HG02759 (cell line): ENCODE measurements at regions not wholly inside any gene's neighbourhood (a gene's known extent, or its start where the extent isn't known, plus 50 kb on each side); places are given as distances from the start of the nearest gene placed in this dataset.

Experiments used
- ATAC-seq: cut with Tn5 transposase; IDR thresholded peaks from one replicate; pipeline ENCODE4 v1.9.1; 2021; ENCODE audit warnings: mild to moderate bottlenecking, moderate library complexity; ENCODE audit not compliant: unreplicated experiment

DNA sequence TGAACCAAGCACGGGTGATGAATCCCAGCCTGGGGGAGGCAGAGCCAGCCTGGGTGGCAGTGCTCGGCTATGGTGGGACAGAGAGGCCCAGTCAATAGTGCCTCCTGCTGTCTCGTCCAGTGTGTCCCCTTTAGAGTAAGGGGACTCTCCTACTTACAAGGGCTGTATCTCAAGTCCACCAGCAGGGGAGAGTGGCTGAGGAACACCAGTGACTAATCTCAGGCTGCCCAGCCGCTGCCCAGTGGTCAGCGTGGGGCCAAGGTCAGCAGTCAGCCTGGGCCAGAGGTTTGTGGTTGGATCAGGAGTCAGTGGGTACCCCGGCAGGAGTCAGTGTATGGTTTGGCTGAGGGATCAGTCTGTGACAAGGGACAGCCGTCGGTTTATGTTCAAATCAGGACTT, 109.2 kb upstream of the RUNX3 start:
- no peak for ATAC-seq

DNA sequence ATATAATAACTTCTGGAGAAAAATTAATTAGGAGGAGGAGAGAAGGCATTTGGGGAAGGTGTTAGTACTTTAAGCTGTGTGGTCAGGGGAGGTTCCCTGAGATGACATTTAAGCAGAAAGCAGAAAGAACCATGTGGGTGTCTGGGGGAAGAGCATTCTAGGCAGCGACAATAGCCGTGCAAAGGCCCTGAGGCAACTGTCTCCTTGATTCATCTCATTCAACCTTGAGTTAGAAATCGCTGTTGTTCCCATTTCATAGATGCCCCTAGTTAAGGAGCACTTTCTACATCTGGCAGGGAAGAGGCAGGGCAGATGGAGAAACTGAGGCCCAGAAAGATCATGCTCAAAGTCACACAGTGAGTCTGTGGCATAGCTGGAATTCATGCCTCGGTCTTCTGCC, 108.6 kb upstream of the RUNX3 start:
- no peak for ATAC-seq

DNA sequence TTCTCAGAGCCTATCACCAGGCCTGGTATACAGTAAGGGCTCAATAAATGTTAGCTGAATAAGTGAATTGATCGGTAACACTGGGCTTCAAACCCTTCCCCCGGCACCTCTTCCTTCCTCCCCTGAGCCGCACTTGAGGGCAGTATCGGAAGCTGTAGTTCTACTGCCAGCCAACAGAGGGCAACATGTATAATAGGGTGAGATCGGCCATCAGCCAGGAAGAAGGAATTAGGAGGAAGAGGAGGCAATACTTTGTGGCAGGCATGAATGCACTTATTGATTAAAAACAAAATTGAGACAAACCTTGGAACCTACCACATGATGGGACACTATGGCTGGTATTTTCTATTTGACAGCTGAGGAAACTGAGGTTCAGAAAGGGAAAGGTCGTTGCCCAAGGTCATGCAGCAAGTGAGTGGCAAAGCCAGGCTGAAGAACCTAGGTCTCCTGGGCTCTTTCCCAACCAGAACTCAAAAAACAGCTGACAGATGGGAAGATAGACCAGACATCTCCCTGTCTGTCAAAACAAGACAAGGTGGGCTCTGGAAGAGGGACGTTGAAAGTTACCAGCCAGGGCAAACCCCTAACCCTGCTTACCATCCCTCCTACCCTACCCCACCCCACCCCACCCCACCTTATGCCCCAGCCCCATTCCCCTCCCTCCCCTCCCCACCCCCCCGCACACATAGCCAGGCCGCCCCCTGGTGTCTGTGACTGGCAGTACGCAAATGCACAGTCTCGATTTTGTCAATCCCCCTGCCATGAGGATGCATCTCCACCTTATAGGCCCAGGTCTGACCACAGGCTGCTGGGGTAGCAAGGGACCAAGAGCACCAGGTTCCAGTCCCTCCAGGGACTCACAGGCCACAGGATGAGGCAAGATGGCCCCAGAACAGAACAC, 107.3 kb upstream of the RUNX3 start:
- no peak for ATAC-seq

DNA sequence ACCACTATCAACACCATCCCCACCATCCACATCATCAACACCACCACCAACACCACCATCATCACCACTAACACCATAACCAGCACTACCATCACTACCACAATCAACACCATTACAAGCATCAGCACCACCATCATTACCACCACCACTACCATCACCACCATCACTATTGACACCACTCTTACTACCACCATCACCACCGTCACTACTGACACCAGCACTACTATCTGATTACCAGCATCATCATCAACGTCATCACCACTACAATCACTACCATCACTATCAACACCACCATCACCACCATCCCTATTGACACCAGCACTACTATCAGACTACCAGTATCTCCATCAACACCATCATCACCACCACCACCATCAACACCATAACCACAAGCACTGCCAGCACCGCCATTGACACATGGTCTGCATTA, 106.1 kb upstream of the RUNX3 start:
- ATAC-seq, result no peak

DNA sequence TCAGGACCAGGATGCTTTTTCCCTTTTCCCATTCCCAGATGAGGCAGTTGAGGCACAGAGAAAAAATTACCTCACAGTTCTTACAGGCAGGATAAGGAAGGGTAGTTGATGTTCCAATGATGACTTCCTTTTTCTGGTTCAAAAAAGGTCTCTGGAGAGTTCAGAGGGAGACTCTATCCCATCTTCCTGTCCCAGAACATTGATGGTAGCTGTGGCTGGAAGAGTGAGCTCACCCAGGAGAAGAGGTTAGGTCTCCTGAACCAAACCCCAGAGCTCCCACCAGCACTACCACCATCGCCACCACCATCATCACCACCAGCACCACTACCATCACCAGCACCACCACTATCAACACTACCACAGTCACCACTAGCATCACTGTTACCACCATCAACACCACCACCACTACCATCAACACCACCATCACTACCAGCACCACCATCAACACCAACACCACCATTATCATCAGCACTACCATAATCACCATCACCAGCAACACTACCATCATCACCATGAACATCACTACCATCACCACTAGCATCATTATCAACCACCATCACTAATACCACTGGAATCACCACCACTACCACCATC, 105.5 kb upstream of the RUNX3 start:
- no peak for ATAC-seq

DNA sequence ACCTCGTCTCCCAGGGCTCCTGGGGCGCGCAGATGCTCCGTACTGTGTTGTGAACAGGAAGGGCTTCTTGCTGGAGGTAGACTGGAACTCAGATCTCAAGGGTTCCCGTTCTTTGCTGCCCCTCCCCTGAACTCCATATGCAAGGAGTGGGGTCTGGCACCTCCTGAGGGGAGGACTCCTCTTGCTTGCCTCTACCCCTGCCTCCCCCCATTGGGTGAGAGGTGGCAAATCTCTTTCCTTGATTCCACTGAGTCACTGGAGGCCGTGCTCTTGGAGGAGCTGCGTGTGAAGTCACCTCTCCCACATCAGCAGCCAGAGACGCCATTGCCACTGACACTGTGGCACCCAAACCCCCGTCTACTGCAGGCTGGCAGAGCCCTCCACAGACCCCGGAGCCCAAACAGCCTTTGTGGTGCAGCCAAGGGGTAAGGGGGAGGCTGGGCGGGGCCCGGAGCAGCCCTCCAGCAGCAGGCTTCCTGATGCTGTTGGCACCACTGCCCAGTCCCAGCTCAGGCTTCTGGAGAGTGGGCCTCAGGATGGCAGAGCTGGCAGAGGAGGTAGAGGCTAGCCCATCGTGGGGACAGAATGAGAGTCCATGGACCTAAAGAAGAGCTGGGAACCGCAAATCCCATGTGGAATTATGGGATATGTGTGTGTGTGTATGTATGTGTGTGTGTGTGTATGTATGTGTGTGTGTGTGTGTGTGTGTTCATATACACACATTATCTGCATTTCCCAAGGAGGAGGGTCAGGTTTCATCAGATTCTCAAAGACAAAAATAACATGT, 104.9 kb upstream of the RUNX3 start:
- ATAC-seq, result no peak

DNA sequence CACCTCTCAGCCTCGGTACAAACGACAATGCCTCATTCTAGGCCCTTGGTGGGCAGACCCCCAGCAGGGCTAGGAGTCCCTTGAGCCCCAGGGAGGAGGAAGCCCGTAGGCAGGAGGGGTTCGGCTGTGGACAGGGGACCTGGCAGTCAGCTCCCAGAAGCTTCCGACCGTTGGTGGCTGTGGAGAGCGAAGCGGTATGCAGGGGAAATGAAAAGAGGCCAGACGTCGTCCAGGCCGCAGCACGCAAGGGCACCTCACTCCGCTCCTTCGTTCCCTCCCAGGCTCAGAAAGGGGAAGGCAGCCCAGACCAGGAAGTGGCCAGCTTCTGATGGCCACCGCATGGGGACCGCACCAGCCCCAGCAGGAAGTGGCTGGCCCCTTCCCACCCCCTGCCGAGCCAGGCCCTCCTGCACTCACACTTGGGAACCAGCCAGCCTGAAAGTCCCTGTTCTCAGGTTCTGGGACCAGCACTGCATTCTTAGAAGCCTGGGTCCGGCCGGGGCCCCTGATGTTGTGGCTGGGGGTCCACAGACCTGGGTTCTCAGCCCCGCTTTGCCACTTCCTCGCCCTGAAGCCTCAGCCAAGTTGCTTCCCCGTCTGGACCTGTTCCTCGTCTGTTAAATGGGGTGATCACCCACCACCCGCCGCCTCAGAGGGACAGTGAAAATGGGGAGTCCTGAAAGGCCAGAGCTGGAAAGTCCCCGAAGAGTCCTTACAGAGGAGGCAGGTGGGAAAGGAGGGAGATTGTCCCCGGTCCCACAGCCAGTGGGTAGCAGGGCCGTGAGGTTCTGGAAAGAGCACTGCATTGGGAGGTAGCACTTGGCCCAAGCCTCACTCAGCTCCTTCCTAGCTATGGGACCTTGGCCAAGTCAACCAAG, 104.0 kb upstream of the RUNX3 start:
- ATAC-seq, result no peak

DNA sequence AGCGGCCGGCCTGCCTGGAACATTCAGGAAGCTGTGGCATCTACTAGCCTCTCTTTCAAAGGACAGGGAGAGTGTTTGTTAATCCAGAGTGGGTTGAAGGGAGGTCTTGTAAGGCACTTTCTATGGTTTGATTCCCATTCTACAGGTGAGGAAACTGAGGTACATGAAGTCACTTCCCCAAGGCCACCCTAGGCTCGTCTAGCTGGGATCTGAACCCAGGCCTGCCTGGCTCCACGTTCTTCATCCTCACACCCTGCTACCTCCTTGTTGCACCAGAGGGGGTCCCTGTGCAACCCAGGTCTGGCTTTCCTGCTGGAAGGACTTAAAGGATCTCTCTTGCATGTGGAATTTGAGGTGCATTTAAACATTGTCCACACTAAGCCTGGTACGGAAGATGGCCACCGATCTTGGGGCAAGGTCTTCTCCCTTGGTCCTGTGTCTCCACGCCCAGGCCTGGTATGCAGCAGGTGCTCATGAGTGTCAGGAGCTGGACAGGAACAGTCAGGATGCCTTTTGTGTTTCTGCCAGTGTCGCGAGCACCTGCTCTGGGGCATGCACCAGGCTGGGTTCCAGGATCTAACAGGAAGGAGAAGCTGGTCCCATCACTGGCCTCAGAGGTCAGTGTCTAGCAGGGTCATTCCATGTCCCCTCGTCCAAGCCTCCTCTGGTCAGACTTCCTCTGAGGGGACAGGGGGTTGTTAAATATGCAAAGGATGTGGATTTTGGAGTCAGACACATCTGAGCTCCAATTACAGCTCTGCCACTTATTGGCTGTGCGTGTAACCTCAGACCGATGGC, 103.2 kb upstream of the RUNX3 start:
- no peak for ATAC-seq

DNA sequence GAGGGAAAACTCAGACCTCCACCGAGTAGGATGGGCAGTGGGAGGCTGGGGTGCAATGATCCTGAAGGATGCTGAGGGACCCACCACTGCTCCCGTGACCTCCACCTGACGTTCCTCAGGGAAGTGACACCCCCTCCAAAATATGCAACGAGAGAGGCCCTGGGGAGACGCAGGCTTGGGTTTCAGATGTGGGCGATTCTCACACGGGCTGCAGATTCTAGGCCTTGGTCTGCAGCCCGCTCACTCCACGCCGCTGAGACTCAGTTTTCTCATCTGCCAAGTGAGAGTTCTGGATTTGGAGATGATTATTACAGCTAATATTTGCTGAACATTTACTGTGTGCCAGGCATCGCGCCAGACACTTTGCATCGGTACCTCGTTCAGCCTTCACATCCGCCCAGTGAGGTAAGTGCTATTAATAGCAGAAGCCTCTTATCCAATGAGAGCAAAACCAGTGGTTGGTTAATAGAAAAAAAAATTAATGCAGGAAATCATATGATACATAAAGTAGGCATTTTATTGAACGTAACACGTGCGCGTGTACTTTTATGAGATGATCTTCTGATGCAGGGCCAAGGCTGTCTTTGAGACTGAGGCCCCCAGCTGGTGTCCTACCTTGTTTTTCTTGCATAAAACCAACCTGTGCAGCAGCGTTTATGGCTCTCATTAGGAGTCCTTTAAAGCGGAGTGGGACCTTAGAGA, 102.0 kb upstream of the RUNX3 start:
- ATAC-seq, result peak; percentile 41

DNA sequence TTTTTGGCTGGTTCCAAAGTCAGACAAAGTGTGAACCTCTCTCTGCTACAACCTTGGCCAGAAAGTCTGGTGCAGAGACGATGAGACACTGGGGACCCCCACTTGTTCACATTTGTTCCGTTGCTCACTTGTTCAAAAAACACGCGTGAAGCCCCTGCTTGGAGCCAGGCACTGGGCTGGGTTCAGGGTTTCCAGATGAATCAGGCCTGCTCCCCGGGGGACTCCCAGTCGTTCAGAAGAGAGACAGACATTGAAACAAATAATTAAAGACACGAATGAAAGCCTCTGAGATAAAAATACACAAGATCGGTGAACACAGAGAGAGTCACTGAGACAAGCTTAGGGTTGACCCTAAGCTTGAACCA, 101.5 kb upstream of the RUNX3 start:
- peak; percentile 22 for ATAC-seq

DNA sequence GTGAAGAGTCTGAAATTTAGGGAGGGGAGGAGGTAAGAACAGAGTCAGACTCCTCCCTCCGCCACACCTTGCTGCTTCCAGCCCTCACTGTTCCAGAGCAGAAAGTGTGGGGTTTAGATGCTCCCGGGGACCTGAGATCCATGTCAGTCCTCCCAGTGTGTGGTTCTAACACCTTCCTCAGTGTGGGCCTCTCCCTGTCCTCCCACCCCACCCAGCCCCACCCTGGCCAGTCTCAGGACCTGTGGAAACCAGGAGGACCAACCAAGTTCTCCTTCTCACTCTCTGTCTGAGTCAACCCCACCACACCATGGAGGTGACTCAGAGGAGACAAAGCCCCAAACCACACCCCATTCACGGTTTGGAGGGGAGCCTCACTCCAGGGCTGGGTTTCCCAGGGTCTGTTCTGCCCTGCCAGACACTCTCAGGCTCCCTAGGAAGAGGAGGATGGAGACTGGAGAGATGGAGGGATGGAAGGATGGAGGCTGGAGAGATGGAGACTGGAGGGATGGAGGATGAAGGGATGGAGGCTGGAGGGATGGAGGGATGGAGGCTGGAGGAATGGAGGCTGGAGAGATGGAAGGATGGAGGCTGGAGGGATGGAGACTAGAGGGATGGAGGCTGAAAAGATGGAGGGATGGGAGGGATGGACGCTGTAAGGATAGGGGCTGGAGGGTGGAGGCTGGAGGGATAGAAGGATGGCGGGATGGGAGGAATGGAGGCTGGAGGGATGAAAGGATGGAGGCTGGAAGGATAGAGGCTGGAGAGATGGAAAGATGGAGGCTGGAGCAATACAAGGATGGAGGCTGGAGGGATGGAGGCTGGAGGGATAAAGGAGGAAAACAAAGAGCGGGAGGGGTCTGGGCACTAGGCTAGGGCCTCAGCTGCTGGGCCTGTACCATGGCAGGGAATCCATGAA, 100.9 kb upstream of the RUNX3 start:
- ATAC-seq, result peak; percentile 38

DNA sequence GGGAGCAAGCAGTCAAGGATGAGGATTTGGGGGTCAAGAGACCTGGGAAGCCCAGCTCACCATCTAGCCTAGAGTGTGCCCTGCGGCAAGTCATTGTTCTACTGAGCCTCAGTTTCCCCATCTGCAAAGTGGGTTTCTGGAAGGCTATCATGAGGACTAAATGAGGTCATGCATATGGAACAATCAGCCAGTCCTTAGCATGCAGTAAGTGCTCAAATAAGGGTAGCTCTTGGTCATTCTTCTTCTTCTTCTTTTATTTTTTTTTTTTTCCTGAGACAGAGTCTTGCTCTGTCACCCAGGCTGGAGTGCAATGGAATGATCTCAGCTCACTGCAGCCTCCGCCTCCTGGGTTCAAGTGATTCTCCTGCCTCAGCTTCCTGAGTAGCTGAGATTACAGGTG, 99.9 kb upstream of the RUNX3 start:
- ATAC-seq, result no peak

DNA sequence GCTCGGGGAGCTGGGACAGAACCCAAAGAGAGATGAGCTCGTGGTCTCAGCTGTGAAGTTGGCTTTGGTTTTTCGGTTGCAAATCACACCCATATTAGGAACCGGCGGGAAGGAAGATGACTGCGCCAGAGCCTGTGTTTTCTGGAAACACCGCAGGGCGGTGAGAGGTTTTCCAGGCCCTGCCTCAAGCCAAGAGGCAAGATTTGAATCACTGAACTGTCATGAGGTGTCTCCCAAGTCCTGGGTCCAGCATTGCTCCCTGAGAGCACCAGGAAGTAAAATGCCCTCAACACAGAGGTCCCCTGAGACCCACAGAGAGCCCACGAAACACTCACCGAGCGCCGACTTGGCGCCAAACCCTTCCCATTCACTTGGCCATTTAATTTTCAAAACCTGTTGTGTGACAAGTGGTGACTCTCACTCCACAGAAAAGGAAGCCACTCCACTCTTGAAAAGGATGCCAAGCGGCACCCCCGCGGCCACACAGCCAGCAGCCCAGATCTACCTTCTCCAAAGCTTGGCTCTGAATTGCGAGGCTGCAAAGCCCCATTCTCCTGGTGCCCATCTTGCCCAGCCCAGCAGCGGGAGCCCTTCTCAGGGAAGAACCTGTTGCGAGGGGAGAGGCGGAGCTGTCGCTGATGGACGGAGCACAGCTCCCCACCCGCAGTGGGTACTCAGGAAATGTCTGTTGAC, 99.0 kb upstream of the RUNX3 start:
- no peak for ATAC-seq

DNA sequence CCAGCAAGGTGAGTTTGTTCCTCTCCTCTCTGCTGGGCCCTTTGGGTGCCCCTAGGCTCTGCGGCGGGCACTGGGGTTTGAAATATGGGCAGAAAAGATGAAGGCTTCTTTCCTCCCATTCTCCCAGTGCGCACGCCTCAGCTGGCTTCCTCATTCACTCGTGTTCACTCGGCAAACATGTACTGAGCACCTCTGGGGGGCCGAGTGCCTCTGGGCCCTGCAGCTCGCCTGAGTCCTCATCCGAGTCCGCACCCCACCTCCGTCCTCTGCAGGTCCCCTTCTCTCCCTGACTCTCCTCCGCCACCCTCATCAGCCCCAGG, 98.5 kb upstream of the RUNX3 start:
- no peak for ATAC-seq

DNA sequence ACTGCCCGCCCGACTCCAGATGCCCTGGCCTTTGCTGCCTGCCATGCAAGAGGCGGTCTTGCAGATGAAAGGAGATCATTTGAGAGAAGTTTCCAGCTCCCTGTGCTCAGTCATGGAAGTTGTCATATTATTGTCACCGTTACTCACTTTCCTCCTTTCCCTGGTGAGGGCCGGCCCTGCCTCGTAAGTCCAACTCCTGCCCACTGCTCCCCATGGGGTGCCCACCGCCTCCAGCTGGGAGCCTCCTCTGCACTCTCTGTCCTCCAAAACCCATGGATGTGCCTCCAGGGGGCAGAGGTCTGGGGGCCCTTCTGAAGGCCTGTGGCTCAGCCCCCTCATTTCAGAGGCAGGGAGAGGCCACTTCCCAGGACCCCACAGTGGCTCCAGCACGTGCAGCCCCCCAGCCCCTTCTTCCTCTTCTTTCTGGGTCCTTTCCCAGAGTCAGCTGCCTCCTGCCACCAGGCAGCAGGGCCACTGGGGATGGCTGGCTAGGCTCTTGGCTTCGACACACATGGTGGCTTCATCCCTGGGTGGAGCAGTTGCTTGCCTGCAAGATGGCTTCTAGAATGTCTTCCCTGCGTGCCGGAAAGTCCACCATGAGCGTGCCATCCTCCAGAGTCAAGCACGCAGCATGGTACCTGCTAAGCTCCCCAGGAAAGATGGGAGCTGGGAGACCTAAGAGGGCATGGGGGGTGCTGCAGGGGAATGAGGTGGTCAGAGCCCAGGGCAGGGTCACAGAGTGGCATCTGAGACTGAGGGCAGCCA, 97.9 kb upstream of the RUNX3 start:
- ATAC-seq, result no peak

DNA sequence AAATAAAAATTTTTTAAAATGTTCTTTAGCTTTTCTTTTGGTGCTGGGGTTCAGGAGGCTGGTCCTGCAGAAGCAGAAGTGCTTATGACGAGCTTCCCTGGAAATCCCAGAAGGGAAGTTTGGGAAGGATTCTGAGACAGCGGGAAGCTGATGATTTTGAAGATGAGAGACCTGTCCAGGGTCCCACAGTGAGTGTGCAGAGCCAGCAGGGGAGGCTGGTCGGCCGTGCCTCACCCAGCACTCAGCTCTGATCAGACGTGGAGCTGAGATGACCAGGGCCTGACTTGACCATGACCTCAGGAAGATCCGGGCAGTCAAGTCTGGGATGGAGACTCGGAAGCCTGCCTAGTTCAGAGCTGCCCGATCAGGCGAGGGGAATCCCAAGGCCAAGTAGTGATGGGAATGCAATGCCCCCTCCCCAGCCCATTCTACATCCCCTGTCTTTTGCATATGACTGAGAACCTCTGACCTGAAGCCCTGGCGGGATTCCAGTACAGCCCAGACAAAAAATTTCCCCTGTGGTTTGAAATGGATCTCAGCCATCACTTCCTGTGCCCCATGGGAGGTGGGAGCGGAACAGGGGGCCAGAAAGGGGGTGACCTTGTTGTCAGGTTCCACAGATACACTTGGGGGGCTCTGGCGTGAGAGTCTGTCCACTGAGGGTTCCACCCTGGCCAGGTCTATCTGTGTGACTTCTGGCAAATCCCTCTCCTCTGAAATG, 96.8 kb upstream of the RUNX3 start:
- no peak for ATAC-seq

DNA sequence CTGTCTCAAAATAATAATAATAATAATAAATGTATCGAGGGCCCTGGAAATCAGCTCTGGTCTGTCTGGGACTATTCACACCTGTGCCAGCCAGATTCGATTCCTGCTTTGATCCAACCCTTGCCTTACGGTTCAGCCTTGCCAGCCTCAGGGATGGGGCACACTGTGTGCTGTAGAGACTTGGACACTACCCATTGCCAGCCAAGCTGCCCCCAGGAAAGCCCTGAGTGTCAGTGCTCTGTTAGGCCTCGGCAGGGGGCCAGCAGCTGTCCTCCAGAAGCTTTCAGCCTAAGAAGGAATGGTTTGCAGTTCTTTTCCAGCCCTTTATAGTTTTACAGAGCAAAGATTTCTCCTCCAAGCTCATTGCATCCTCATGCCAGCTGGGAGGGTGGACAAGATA, 96.2 kb upstream of the RUNX3 start:
- ATAC-seq, result no peak
